ENCODE measurements at regions not wholly inside any gene's neighbourhood (a gene's known extent, or its start where the extent isn't known, plus 50 kb on each side); places are given as distances from the start of the nearest gene placed in this dataset.
"Not testable (repeated sequence)": the region's sequence is repeated elsewhere in the genome, so short reads cannot be mapped to it uniquely, and the experiment has no call there.

- Histone ChIP-seq H3K9me3 (ENCODE audit: control insufficient read depth, low read length) (no peaks in the 10 kb centered on the region), H3K36me3 (ENCODE audit: control insufficient read depth, insufficient read depth, low read length) (no peaks in the 10 kb centered on the region), H3K27ac (ENCODE audit: low read depth, low read length) (no peak overlapping the region), H3K9ac (ENCODE audit: extremely low read depth, low read length, poor library complexity, severe bottlenecking) (no peak overlapping the region), H3K4me3 (ENCODE audit: low read length) (no peak overlapping the region), H3K27me3 (ENCODE audit: control insufficient read depth, insufficient read depth, low read length, poor library complexity, severe bottlenecking) (no peaks in the 10 kb centered on the region), H3K4me1 (ENCODE audit: control insufficient read depth, insufficient read depth, low read length) (no peaks in the 10 kb centered on the region)
- no peak for TF ChIP-seq CTCF (conservative IDR thresholded peaks at IDR 0.05)
- Mint-ChIP-seq H3K27me3 (ENCODE audit: insufficient read depth) (no peaks in the 10 kb centered on the region), H3K9me3 (no peaks in the 10 kb centered on the region), H3K27ac (no peak overlapping the region), H3K4me1 (no peaks in the 10 kb centered on the region), H3K36me3 (ENCODE audit: low read depth) (peaks cover 2% of the 10 kb centered on the region), H3K4me3 (no peak overlapping the region)
- WGBS, 2 experiments (ENCODE audit: insufficient coverage in 1 of 2, insufficient read length in 1 of 2) = 93% methylated on average over 1 of the region's 2 CpGs; no CpG with 5 or more reads in 1 of the 2 experiments
- no peak for DNase-seq
Measured at GRCh38 chr18:1311376-1311775, 406.7 kb downstream of the ADCYAP1 start.

GRCh38 chr18:1335345-1335744 is 430.7 kb downstream of the ADCYAP1 start:
- not testable (repeated sequence) for H3K36me3 ChIP-seq (ENCODE audit: control insufficient read depth, insufficient read depth, low read length); H3K4me3 Mint-ChIP-seq; H3K4me3 ChIP-seq (ENCODE audit: low read length); H3K27me3 ChIP-seq (ENCODE audit: control insufficient read depth, insufficient read depth, low read length, poor library complexity, severe bottlenecking); H3K36me3 Mint-ChIP-seq (ENCODE audit: low read depth); H3K4me1 Mint-ChIP-seq; DNase-seq; H3K27ac ChIP-seq (ENCODE audit: low read depth, low read length); H3K4me1 ChIP-seq (ENCODE audit: control insufficient read depth, insufficient read depth, low read length); H3K9ac ChIP-seq (ENCODE audit: extremely low read depth, low read length, poor library complexity, severe bottlenecking); H3K27ac Mint-ChIP-seq; H3K27me3 Mint-ChIP-seq (ENCODE audit: insufficient read depth)
- 78 to 96% methylated on average over 9 to 11 of the region's 11 CpGs for WGBS, 2 experiments (ENCODE audit: insufficient coverage in 1 of 2, insufficient read length in 1 of 2)
- H3K9me3 Mint-ChIP-seq = peaks cover 44% of the 10 kb centered on the region
- peaks cover 12% of the 10 kb centered on the region for H3K9me3 ChIP-seq (ENCODE audit: control insufficient read depth, low read length)

- Mint-ChIP-seq H3K4me1 (no peaks in the 10 kb centered on the region), H3K4me3 (no peak overlapping the region), H3K27ac (no peak overlapping the region), H3K27me3 (ENCODE audit: insufficient read depth) (no peaks in the 10 kb centered on the region), H3K9me3 (peaks cover 1% of the 10 kb centered on the region), H3K36me3 (ENCODE audit: low read depth) (no peaks in the 10 kb centered on the region)
- H3K27me3 ChIP-seq (ENCODE audit: control insufficient read depth, insufficient read depth, low read length, poor library complexity, severe bottlenecking) = no peaks in the 10 kb centered on the region
- H3K4me3 ChIP-seq (ENCODE audit: low read length) = no peak overlapping the region
- no peak for DNase-seq
- no peak for TF ChIP-seq CTCF (conservative IDR thresholded peaks at IDR 0.05)
- no peaks in the 10 kb centered on the region for H3K9me3 ChIP-seq (ENCODE audit: control insufficient read depth, low read length)
- H3K4me1 ChIP-seq (ENCODE audit: control insufficient read depth, insufficient read depth, low read length) = no peaks in the 10 kb centered on the region
- no peak overlapping the region for H3K9ac ChIP-seq (ENCODE audit: extremely low read depth, low read length, poor library complexity, severe bottlenecking)
- 83 to 94% methylated on average over 2 to 4 of the region's 4 CpGs for WGBS, 2 experiments (ENCODE audit: insufficient coverage in 1 of 2, insufficient read length in 1 of 2)
- no peaks in the 10 kb centered on the region for H3K36me3 ChIP-seq (ENCODE audit: control insufficient read depth, insufficient read depth, low read length)
- no peak overlapping the region for H3K27ac ChIP-seq (ENCODE audit: low read depth, low read length)
Measured at GRCh38 chr18:1350931-1351450, 446.3 kb downstream of the ADCYAP1 start.

GRCh38 chr18:1353025-1353424 is 448.4 kb downstream of the ADCYAP1 start:
- Histone ChIP-seq H3K4me3 (ENCODE audit: low read length) (no peak overlapping the region), H3K9me3 (ENCODE audit: control insufficient read depth, low read length) (no peaks in the 10 kb centered on the region), H3K36me3 (ENCODE audit: control insufficient read depth, insufficient read depth, low read length) (no peaks in the 10 kb centered on the region), H3K4me1 (ENCODE audit: control insufficient read depth, insufficient read depth, low read length) (no peaks in the 10 kb centered on the region), H3K27ac (ENCODE audit: low read depth, low read length) (no peak overlapping the region), H3K27me3 (ENCODE audit: control insufficient read depth, insufficient read depth, low read length, poor library complexity, severe bottlenecking) (no peaks in the 10 kb centered on the region), H3K9ac (ENCODE audit: extremely low read depth, low read length, poor library complexity, severe bottlenecking) (no peak overlapping the region)
- H3K27ac Mint-ChIP-seq = no peak overlapping the region
- peaks cover 1% of the 10 kb centered on the region for H3K9me3 Mint-ChIP-seq
- DNase-seq = no peak
- H3K4me1 Mint-ChIP-seq = no peaks in the 10 kb centered on the region
- no peak for TF ChIP-seq CTCF (conservative IDR thresholded peaks at IDR 0.05)
- no peak overlapping the region for H3K4me3 Mint-ChIP-seq
- H3K27me3 Mint-ChIP-seq (ENCODE audit: insufficient read depth) = no peaks in the 10 kb centered on the region
- no peaks in the 10 kb centered on the region for H3K36me3 Mint-ChIP-seq (ENCODE audit: low read depth)
